ENCODE measurements at regions not wholly inside any gene's neighbourhood (a gene's known extent, or its start where the extent isn't known, plus 50 kb on each side); places are given as distances from the start of the nearest gene placed in this dataset.

DNA sequence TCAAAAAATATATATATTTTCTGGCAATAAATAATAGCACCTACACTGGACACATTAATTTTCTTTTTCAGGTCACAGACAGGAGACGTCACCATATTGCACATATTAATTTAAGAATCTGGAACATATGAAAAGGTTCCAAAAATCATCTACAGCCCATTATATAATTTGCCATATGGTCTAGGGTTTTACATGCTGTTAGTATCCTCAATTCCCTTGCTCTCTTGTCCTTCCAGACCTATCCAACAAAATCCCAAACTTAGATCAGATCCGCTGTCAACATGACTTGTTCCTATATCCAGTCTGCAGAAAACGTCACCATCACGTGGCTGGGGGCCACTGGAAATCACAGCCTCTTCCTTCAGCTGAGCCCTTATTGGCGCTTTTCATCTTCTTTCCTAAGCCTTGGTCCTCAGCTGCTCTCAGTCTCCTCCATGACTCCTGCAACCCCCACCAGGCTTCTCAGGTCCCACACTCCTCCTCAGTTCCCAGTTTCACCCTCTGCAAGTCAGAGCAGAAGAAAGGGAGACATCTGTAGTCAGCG lies 192.0 kb upstream of the GATB start:
- no peak overlapping the region for H3K27ac ChIP-seq
- H3K27me3 ChIP-seq, result no peaks in the 10 kb centered on the region
- DNase-seq, result no peak
- H3K9me3 ChIP-seq, result no peaks in the 10 kb centered on the region
- H3K36me3 ChIP-seq, result no peaks in the 10 kb centered on the region
- no peak overlapping the region for H3K4me3 ChIP-seq
- TF ChIP-seq, protein P1, sequence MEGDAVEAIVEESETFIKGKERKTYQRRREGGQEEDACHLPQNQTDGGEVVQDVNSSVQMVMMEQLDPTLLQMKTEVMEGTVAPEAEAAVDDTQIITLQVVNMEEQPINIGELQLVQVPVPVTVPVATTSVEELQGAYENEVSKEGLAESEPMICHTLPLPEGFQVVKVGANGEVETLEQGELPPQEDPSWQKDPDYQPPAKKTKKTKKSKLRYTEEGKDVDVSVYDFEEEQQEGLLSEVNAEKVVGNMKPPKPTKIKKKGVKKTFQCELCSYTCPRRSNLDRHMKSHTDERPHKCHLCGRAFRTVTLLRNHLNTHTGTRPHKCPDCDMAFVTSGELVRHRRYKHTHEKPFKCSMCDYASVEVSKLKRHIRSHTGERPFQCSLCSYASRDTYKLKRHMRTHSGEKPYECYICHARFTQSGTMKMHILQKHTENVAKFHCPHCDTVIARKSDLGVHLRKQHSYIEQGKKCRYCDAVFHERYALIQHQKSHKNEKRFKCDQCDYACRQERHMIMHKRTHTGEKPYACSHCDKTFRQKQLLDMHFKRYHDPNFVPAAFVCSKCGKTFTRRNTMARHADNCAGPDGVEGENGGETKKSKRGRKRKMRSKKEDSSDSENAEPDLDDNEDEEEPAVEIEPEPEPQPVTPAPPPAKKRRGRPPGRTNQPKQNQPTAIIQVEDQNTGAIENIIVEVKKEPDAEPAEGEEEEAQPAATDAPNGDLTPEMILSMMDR (IDR thresholded peaks at IDR 0.05), result no peak
- H3K4me1 ChIP-seq, result peaks cover 0 to 3% (median 0%) of the 10 kb centered on the region in 4 donors
- intact Hi-C loops (cut with DNase I; ENCODE audit: low total_unique reads), result no loop called here

DNA sequence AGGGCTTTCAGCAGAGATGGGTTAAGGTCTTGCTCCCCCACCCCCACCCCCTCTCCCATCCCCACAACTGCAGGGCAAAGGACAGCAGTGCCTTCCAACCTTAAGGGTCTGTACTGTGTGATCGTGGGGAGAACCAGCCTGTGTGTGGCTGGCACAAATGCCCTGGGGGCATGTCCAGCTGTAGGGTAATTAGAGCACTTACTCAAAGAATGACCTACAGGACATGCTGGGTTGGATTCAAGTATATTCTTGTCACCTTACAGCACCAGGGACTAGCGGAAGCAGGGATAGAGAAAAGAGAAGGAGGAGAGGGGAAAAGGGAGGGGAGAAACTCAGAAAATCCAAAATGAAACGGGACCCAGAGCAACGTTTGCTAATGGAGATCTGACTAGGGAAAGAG lies 191.3 kb upstream of the GATB start:
- Histone ChIP-seq H3K4me1 (peaks cover 0 to 3% (median 0%) of the 10 kb centered on the region in 4 donors), H3K27me3 (no peaks in the 10 kb centered on the region), H3K27ac (no peak overlapping the region), H3K4me3 (no peak overlapping the region), H3K9me3 (peaks cover 0 to 6% (median 0%) of the 10 kb centered on the region in 3 donors), H3K36me3 (no peaks in the 10 kb centered on the region)
- TF ChIP-seq, protein P1 (IDR thresholded peaks at IDR 0.05), result no peak
- intact Hi-C loops (cut with DNase I; ENCODE audit: low total_unique reads), result no loop called here
- DNase-seq, result no peak

DNA sequence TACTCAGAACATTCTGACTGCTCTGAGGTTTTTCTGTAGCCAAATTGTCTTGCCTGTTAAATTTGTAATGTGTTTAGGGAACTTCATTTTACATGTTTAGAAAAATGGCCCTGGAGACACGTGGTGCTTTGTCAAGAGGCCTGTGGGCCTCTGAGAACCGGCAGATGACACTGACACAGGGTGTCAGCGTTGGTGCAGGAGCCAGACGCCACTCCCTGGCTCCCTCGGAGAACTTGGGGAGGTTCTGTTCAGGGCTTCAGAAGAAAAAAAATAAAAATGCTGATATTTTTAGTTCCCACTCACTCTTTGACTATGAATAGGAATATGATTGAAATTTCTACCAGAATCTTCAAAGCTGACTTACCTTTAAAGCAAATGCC lies 190.9 kb upstream of the GATB start:
- DNase-seq, result no peak
- no peak overlapping the region for H3K27ac ChIP-seq
- TF ChIP-seq, protein P1 (IDR thresholded peaks at IDR 0.05), result no peak
- intact Hi-C loops (cut with DNase I; ENCODE audit: low total_unique reads), result no loop called here
- no peaks in the 10 kb centered on the region for H3K27me3 ChIP-seq
- H3K4me3 ChIP-seq, result no peak overlapping the region
- peaks cover 0 to 3% (median 0%) of the 10 kb centered on the region in 4 donors for H3K4me1 ChIP-seq
- no peaks in the 10 kb centered on the region for H3K36me3 ChIP-seq
- H3K9me3 ChIP-seq, result peaks cover 0 to 11% (median 0%) of the 10 kb centered on the region in 3 donors

DNA sequence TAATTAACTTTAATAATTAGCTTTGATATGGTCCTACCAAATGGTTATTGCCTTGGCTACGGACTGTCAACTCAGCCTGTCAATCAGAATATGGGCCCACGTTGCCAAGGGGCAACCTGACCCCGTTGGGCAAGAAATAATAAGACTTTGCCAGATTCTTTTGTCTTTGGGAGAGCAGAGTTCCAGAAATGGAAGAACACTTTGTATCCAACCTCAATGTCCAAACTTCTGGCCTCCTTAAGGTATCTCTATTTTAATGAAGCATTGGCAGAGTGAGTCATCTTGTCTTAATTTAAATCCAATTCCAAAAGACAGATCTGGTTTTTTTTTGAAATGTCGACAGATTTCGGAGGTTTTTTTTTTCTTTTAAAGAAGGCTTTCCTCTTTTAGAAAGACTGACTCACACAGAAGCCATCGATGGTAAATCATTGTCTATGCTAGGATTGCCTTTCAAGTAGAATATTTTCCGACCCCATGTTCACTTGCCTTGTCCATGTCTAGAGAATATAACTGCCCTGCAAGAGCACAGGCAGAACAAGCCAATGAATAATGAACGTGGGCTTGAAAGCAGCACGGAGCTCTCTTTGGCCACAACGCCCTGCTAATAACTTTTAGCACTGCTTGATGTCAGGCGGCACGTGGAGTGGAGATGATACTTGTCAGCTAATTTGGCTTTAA lies 190.3 kb upstream of the GATB start:
- intact Hi-C loops (cut with DNase I; ENCODE audit: low total_unique reads), result no loop called here
- H3K27ac ChIP-seq, result no peak overlapping the region
- no peak for DNase-seq
- no peaks in the 10 kb centered on the region for H3K27me3 ChIP-seq
- no peak overlapping the region for H3K4me3 ChIP-seq
- H3K36me3 ChIP-seq, result no peaks in the 10 kb centered on the region
- TF ChIP-seq, protein P1 (IDR thresholded peaks at IDR 0.05), result no peak
- peaks cover 0 to 3% (median 0%) of the 10 kb centered on the region in 4 donors for H3K4me1 ChIP-seq
- peaks cover 0 to 15% (median 0%) of the 10 kb centered on the region in 3 donors for H3K9me3 ChIP-seq

DNA sequence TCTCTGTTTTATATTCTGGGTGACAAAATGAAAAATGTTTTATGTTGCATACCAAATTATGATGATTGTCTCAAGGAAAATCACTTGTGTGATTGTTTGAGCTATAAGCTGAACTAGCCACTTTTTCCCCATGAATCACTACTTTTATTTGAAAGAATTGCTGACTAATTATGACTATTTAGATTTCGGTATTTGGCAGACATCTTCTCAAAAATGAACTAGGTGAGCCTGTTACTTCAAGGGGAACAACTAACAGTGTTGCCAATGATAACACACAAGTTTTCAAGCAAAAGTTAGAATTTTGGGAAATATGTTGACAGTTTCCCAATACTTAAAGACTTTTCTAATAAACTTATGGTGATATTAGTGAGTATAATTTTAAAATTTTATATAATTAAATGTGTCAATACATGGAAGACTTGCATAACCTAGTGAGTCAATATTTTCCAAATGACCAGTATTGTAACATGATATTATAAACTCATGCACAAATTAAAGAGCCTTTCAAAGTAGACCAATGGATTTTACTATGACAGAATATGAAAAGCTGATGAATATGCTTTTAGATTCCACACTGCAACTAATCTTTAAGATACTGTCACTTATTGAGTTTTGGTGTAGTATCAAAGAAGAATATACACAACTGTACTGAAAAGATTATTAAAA lies 187.7 kb upstream of the GATB start:
- no peaks in the 10 kb centered on the region for H3K36me3 ChIP-seq
- TF ChIP-seq, protein P1 (IDR thresholded peaks at IDR 0.05), result no peak
- DNase-seq, result no peak

More for the DNA sequence above, 187.7 kb upstream of the GATB start:
- Histone ChIP-seq H3K4me1 (peaks cover 0 to 3% (median 0%) of the 10 kb centered on the region in 4 donors), H3K9me3 (peaks cover 0 to 15% (median 0%) of the 10 kb centered on the region in 3 donors), H3K27me3 (no peaks in the 10 kb centered on the region), H3K4me3 (no peak overlapping the region), H3K27ac (no peak overlapping the region)
- intact Hi-C loops (cut with DNase I; ENCODE audit: low total_unique reads), result no loop called here
